HL-60 (cell line): ENCODE measurements at regions not wholly inside any gene's neighbourhood (a gene's known extent, or its start where the extent isn't known, plus 50 kb on each side); places are given as distances from the start of the nearest gene placed in this dataset.

Experiments used
- DNase-seq, 2 experiments: peaks; one replicate each; pipeline ENCODE4 v3.0.0-alpha.2; 2010 to 2020; ENCODE audit warnings: low read depth in 1 of 2, low spot score in 1 of 2
- H3K27ac ChIP-seq: fragments of 250-450 bp; sonication (Bioruptor Pico); replicated peaks from 2 replicates; pipeline ENCODE4 v1.5.1; 2020; ENCODE audit warnings: mild to moderate bottlenecking, moderate library complexity
- H3K27me3 ChIP-seq: fragments of 250-450 bp; sonication (Bioruptor Pico); 2 replicates; pipeline ENCODE4 v1.5.1; 2021; ENCODE audit warnings: mild to moderate bottlenecking, moderate library complexity; ENCODE audit not compliant: insufficient read depth, poor library complexity, severe bottlenecking
- H3K4me3 ChIP-seq: replicated peaks from 2 replicates; pipeline ENCODE4 v1.5.1; 2011; ENCODE audit warnings: mild to moderate bottlenecking, control low read depth, low read length; ENCODE audit not compliant: insufficient read depth
- CTCF ChIP-seq: IDR thresholded peaks from one replicate; pipeline ENCODE4 v1.5.1; 2011; ENCODE audit warnings: low read length, control low read depth, inconsistent platforms; ENCODE audit not compliant: insufficient read depth
- GABPA ChIP-seq: IDR thresholded peaks from 2 replicates; pipeline ENCODE4 v1.6.1; 2012; ENCODE audit warnings: low read depth
- POLR2AphosphoS5 ChIP-seq: IDR thresholded peaks from 2 replicates; pipeline ENCODE4 v1.6.1; 2012; ENCODE audit warnings: low read depth
- REST ChIP-seq: IDR thresholded peaks from 2 replicates; pipeline ENCODE4 v1.6.1; 2012; ENCODE audit warnings: low read depth; ENCODE audit not compliant: insufficient replicate concordance
- SPI1 ChIP-seq: IDR thresholded peaks from 2 replicates; pipeline ENCODE4 v1.6.1; 2012; ENCODE audit warnings: low read depth, mild to moderate bottlenecking, borderline replicate concordance

- H3K4me3 ChIP-seq, result no peak overlapping the region
- H3K27ac ChIP-seq, result no peak overlapping the region
- TF ChIP-seq POLR2AphosphoS5 (no peak), SPI1 (no peak), CTCF (no peak), REST (no peak), GABPA (no peak)
These were observed 169.5 kb downstream of the ZNF608 start for GRCh38 chr5:124576848-124577409.

GRCh38 chr5:124575725-124576124 lies 170.7 kb downstream of the ZNF608 start:
- TF ChIP-seq SPI1, result no peak
- no peak for TF ChIP-seq GABPA
- TF ChIP-seq CTCF, result no peak
- TF ChIP-seq POLR2AphosphoS5, result no peak
- no peak for TF ChIP-seq REST
- Histone ChIP-seq H3K27ac (no peak overlapping the region), H3K27me3 (no peaks in the 10 kb centered on the region), H3K4me3 (no peak overlapping the region)
- DNase-seq, result no peak

More at GRCh38 chr5:124576848-124577409, 169.5 kb downstream of the ZNF608 start:
- DNase-seq, result no peak
- no peaks in the 10 kb centered on the region for H3K27me3 ChIP-seq

- no peak overlapping the region for H3K4me3 ChIP-seq
- H3K27ac ChIP-seq, result no peak overlapping the region
- no peak for TF ChIP-seq GABPA
- TF ChIP-seq REST, result no peak
- TF ChIP-seq POLR2AphosphoS5, result no peak
- no peak for TF ChIP-seq CTCF
- no peak for TF ChIP-seq SPI1
- H3K27me3 ChIP-seq, result no peaks in the 10 kb centered on the region
- DNase-seq, result no peak
These were observed 171.7 kb downstream of the ZNF608 start for GRCh38 chr5:124574521-124575436.
